ENCODE measurements at regions not wholly inside any gene's neighbourhood (a gene's known extent, or its start where the extent isn't known, plus 50 kb on each side); places are given as distances from the start of the nearest gene placed in this dataset.

DNA sequence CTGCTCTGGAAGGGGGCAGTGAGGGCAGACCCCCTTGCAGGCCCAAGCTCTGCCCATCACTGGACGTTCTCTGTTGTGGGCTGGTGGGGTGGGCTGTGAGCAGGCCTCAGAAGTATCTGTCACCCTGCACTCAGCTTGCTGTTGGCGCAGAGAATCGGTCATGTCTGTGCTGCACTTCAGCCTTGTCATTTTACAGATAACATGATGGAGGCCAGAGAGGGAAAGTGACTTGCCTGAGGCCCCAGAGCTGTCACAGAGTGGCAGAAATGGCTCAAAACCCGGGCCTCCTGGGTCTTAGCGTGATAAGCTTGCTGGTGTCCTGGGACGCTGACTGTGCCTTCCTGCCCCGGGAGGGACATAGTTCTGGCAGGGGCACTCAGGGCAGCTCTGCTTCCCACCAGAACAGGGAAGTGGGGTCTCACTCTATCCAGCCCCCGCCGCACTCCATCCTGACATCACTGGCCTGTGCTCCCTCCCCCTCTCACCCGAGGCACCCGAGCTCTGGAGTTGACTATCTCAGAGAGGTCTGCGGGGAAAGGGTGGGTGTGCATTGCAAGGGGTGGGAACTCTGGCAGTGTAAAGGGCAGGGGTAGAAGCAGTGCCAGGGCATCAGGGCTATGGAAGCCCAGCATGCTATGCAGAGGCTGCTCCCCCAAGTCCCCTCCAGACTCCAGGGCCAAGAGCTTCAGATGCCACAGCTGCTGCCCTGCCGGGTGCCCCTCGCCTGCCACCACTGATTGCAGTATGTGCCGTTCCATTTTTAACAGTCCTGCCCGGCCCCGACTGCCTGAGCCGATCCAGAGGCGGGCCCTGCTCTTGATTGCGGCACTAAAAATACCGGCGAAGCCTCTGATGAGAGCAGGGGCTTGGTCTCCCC, 50.4 kb upstream of the NECTIN1 start:
- H3K36me3 ChIP-seq (ENCODE audit: insufficient read depth, low read length): no peaks in the 10 kb centered on the region
- no peaks in the 10 kb centered on the region for H4K20me1 ChIP-seq (ENCODE audit: insufficient read depth, low read length)
- no peaks in the 10 kb centered on the region for H3K79me2 ChIP-seq (ENCODE audit: insufficient read depth, low read length)
- no peaks in the 10 kb centered on the region for H3K9me2 ChIP-seq (ENCODE audit: low read depth, low read length)
- H3K4me3 ChIP-seq (ENCODE audit: low read depth, low read length, poor library complexity, severe bottlenecking): no peak overlapping the region
- H3K27ac ChIP-seq (ENCODE audit: low read depth, low read length, poor library complexity, severe bottlenecking): no peak overlapping the region
- H3K4me1 ChIP-seq (ENCODE audit: insufficient read depth, low read length, severe bottlenecking): no peaks in the 10 kb centered on the region
- no peaks in the 10 kb centered on the region for H3F3A ChIP-seq (ENCODE audit: insufficient read depth, low read length)
- no peaks in the 10 kb centered on the region for H3K9me3 ChIP-seq (ENCODE audit: low read length)
- H3K27me3 ChIP-seq (ENCODE audit: insufficient read depth, low read length): no peaks in the 10 kb centered on the region
- no peak overlapping the region for H3K9ac ChIP-seq (ENCODE audit: low read length)
- no peak overlapping the region for H2AFZ ChIP-seq (ENCODE audit: low read length)
- TF ChIP-seq, protein P1, sequence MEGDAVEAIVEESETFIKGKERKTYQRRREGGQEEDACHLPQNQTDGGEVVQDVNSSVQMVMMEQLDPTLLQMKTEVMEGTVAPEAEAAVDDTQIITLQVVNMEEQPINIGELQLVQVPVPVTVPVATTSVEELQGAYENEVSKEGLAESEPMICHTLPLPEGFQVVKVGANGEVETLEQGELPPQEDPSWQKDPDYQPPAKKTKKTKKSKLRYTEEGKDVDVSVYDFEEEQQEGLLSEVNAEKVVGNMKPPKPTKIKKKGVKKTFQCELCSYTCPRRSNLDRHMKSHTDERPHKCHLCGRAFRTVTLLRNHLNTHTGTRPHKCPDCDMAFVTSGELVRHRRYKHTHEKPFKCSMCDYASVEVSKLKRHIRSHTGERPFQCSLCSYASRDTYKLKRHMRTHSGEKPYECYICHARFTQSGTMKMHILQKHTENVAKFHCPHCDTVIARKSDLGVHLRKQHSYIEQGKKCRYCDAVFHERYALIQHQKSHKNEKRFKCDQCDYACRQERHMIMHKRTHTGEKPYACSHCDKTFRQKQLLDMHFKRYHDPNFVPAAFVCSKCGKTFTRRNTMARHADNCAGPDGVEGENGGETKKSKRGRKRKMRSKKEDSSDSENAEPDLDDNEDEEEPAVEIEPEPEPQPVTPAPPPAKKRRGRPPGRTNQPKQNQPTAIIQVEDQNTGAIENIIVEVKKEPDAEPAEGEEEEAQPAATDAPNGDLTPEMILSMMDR (IDR thresholded peaks at IDR 0.05; ENCODE audit: low read length): no peak
- no peak for TF ChIP-seq EZH2 (IDR thresholded peaks at IDR 0.05; ENCODE audit: borderline replicate concordance, low read length)
- no peak overlapping the region for H3K4me2 ChIP-seq (ENCODE audit: low read length)

Data from OCI-LY1 (cell line).